HG03159 (cell line): ENCODE measurements at regions not wholly inside any gene's neighbourhood (a gene's known extent, or its start where the extent isn't known, plus 50 kb on each side); places are given as distances from the start of the nearest gene placed in this dataset.
"Not testable (repeated sequence)": the region's sequence is repeated elsewhere in the genome, so short reads cannot be mapped to it uniquely, and the experiment has no call there.

Experiments used
- ATAC-seq: cut with Tn5 transposase; IDR thresholded peaks from one replicate; pipeline ENCODE4 v1.9.1; 2021; ENCODE audit warnings: mild to moderate bottlenecking, moderate library complexity; ENCODE audit not compliant: unreplicated experiment

GRCh38 chr2:187206471-187206870, 241.6 kb downstream of the CALCRL start:
- no peak for ATAC-seq

DNA sequence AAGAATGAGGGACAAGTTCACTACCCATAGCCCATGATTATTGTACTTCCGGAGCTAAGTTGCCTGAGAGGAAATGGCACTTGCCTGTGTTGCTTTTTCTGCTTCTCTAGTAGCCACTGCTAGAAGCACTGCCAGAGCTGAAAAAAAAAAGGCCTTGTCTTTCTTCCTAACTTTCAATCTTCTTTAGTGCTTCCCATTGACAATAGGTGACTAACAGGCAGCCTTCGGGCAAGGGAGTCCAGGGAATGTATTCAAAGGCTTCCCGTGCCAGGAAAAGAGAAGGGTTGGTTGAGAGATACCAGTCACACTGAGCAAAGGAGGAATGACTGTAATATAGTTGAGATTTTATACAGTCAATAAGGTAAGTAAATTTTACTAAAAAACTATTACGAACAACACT, 242.0 kb downstream of the CALCRL start:
- no peak for ATAC-seq

GRCh38 chr2:187198136-187198535, 249.9 kb downstream of the CALCRL start:
- no peak for ATAC-seq

DNA sequence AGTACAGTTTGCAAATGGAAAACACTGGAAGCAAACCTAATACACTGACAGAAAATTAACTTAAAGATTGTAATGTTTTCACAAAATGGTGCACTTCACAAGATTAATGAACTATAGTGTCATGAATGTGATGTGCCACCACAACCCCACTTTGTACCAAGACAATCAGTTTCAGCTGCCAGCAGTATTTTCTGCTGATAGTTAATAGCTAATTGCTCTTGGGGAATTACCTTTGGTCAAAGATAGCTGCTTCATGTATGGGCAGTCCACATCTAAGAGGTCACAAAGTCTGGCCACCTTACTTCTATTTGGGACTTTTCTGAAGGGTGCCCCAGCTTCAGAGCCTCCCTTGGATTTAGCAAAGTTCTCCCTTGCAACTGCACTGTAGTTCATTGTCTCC, 254.0 kb downstream of the CALCRL start:
- no peak for ATAC-seq

- ATAC-seq = no peak
Measured at GRCh38 chr2:187188783-187189631, 259.0 kb downstream of the CALCRL start.

DNA sequence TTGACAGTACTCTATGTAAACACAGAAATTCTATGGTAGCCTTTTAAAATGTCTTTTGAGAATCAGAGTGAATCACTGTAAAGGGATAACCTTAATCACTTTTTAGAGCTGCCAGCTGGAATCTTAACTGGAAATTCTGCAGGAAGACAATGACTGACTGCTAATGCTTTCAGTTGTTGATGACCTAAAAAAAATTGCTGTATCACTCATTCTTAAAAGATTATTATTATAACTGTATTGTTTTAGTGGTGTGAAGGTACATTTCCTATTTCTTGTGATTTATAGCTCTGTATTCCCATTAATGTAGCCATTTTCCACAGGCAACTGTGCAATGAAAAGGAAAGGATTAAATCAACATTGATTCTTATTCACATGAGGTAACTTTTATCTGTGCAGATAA, 260.5 kb downstream of the CALCRL start:
- ATAC-seq = no peak

DNA sequence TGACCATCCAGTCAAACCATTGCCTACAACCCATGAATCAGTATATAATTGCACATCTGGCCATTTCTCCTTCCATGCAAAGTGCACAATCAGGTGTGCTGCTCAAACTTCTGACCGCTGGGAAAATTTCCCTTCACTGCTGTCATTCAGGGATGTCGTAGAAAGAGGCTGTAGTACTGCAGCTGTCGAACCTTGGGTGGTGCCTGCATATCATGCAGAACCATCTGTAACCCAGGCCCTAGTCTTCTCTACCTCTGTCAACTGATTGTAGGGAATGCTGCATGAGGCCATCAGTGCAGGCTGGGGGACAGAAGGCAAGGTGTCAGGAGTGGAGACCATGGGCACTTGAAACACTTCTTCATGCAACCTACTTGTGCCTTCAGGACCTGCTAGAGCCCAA, 267.5 kb downstream of the CALCRL start:
- ATAC-seq = no peak

DNA sequence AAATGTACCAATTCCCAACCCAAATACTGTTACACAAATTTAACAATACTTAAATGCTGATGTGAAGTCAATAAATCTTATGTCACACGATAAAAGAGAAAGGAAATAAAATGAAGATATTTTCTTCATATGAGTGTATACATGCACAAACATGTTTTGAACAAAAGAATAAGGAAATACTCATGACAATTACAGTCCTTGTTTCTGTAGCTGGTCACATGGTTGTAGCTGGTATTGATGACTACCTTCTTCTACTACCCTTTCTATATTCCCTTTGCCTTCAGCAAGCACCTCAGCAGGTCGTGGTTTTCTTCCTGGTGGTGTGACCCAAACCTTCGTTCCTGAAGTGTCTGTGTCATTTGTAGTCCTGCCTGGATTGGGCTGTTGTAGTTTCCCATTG, 269.2 kb downstream of the CALCRL start:
- not testable (repeated sequence) for ATAC-seq

DNA sequence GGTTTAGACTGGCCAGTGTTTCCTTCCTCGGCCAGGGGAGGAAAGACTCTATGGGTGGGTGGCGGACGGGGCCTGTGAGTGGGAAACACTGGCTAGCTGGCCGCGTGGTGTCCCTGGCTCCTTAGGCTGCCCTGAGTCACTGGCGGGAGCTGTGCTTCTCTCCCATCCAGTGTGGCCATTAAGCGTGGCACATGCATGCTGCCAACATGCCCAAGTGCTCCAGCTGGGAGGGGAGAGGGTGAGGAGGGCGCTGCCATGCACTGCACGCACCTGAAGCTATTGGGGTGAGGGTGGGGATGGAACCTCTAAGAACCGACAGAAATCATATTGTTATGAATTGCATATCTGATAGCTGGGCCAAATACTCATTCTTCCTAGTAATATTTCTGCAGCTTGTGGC, 270.8 kb downstream of the CALCRL start:
- no peak for ATAC-seq

- no peak for ATAC-seq
Measured at GRCh38 chr2:187174582-187174981, 273.5 kb downstream of the CALCRL start.

DNA sequence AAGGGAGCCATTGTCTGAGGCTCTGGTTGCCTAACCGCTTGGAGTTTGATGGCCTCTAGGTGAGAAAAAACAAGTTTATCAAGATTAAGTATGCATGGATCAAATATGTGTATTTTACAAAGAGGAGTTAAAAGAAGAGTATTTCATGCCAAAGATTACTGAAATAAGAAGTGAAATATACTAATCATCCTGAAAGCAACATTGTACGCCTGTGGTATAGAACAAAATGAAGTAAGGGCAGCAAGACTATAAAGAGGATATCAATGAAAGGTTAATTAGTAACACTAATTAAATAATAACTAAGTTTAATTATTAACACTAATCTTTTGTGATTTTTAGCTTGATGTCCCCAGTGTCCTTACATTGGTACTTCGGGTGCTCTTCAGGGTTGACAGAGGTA, 276.7 kb downstream of the CALCRL start:
- ATAC-seq = peak; percentile 38

DNA sequence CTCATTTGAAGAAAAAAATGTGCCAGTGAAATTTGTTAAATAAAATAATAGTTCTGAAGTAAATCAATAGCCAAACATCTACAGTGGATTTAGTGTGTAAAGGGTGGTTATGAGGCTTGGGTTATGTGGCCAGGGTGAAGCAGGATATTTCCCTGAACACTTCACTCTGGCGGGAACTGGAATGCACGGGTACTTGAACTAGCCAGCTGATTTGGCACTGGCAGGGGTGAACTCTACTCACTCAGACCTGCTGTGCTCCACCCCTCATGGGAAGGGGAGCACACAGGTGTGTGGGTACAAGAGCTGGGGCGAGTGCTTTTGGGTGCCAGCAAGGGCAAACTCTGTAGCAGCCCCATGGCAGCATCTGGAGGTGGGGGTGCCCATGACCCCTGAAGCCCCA, 278.2 kb downstream of the CALCRL start:
- ATAC-seq = no peak

DNA sequence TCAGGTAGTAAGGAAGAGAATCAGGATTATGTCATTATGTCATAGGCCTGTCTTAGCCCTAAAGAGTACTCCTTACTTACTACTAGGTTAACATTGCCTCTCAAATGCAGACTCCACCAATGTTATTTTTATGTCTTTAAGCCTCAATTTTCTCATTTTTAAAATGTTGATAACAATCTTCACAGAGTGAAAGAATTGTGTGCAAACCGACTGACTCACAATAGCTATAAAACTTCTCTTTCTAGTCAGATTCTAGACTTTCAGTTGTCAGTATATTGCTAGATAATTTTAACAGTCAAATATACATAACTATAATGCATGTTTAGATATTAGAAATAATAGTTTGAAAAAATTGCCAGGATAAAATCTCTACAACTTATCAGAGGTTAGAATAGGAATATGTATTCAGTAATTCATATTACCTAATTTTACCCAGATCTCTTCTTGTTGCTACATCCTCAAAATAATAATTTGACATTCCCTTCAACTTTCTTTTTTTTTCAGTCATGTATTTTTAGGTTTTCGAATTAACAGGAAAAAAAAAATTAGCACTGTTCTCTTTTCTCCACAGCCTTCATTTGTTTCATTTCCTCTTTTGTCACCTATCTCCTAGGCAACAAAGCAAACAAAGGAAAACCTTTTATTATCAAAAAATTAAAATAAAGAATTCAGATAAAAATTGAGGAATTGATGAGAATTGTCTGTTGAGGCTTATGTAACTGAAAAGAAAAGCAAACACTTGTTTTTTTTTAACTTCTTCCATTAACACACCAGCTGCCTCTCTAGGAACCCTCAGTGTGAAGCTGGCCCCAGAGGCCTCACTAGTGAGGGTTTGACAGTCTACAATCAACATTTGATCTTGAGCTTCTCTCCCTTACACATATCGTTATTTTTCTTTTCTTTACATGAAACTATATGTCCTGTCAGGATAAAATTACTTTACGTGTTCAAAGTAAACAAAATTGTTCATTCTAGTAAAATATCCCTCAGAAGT, 279.0 kb downstream of the CALCRL start:
- ATAC-seq = peak; percentile 74

DNA sequence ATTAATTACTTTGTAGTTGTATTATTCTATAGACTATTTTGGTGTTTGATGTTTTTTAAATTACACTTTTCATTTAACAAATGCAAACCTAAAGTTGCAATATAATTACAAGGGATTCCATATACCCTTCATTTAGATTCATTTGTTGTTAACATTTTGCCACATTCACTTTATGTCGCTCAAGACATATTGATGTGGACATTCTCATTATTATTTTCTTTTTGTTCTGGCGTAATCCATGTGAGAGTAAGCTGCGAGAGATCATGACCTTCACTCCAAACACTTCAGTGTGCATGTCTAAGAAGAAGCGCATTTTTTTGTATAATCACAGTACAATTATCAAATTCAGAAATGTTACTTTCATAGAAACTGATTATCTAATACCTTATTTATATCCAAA, 280.6 kb downstream of the CALCRL start:
- no peak for ATAC-seq

GRCh38 chr2:187165936-187166610, 282.0 kb downstream of the CALCRL start:
- no peak for ATAC-seq

DNA sequence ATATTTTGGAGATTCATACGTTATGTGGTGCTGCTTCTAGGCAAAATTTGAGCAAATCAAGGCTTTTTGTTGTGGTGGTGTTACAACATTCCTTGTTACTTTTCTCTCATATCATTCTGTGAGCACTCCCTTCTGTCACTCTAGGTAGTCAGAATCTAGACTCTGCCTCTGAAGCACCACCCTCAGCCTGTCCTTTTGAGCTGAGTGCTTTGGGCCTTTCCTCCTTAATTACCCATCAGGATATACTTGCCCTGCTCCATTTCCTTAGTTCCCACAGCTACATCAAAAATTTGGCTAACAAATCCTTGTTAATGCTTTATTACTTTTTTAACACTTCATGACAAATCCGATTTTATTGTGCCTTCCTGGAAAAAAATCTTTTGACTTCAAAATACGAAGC, 289.6 kb downstream of the CALCRL start:
- ATAC-seq = no peak

GRCh38 chr2:187157046-187157445, 291.0 kb downstream of the CALCRL start:
- ATAC-seq = no peak

GRCh38 chr2:187155476-187155875, 292.6 kb downstream of the CALCRL start:
- ATAC-seq = no peak

DNA sequence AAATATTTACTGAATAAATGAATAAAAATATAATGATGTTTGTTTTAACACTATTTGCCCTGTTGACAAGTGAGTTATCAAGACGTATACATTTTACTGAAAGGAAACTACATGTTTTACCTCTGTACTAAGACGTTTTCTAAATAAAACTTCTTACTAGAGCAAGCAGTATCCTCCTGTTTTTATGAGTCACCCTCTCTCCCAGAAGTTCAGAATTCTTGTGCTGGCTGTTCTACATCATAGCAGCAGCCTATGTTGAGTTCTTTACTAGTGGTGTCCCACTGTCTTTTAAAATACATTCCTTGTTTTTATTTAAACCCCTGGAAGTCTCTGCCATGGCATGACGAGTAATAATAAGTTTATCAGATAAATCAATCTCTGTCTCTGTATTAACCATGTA, 297.4 kb downstream of the CALCRL start:
- ATAC-seq = no peak

DNA sequence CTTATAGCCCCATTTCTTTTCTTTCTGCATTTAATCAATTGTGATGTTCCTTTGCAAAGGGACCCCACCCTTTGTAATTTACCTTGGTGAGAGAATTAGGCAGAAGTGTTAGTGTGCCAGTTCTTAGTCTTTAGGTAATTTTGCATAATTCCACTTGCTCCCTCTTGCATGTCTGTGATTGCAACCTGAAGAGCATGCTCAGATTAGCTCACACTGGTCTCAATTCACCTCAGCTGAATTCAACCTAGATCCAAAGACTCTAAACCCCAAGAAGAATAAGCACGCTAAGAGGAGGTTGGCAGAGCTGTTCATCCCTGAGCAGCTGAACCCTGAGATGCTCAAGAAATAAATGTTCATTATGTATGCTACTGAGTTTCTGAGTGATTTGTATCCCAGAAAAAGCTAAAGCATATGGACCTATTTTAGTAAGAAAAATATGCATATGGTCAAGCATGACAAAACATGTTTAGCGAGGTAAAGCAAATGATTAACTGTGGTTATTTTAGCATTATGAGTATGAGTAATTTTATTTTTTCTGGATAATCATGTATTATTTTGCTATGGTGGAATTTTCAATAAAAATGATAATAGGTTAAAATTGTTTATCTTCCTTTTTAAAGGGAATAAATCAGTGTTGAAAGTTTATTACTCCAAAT, 299.2 kb upstream of the ZSWIM2 start:
- ATAC-seq = peak; percentile 71

DNA sequence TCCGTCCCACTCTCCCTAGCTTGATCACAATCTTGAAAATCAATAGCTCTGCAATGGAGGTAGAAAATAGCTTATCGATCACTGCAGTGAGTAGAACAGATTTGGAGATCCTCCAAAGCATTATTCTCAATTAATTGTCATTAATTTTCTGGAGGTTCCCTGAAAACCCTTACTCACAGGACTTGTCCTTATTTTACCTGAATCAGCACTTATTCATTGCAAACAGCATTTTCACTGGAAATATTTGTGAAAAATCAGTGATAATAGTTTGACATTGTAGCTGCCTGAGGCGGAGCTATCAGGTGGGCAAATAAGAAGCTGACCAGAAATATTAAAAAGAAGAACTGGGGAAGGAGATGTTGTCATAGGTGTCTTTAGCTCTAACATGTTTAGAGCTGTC, 294.6 kb upstream of the ZSWIM2 start:
- no peak for ATAC-seq
